Effector memory CD8-positive, alpha-beta T cell (primary cell): ENCODE measurements at regions not wholly inside any gene's neighbourhood (a gene's known extent, or its start where the extent isn't known, plus 50 kb on each side); places are given as distances from the start of the nearest gene placed in this dataset.

Source experiments
- ATAC-seq: fragments of 150-1000 bp; cut with Tn5 transposase; replicated peaks from 2 replicates; pipeline ENCODE4 v1.10.0; 2021; ENCODE audit warnings: mild to moderate bottlenecking, moderate library complexity
- DNase-seq, 3 experiments: peaks; one replicate each; pipeline ENCODE4 v3.0.0; 2021
- H3K27ac Mint-ChIP-seq, 2 donors: one replicate each; pipeline ENCODE4 v1.8.0; 2022; ENCODE audit warnings: mild to moderate bottlenecking in 2 of 2, mixed read lengths in 2 of 2, moderate library complexity in 2 of 2
- H3K27me3 Mint-ChIP-seq, 2 donors: one replicate each; pipeline ENCODE4 v1.8.0; 2022; ENCODE audit warnings: mixed read lengths in 2 of 2
- H3K36me3 Mint-ChIP-seq: one replicate; pipeline ENCODE4 v1.8.0; 2022; ENCODE audit warnings: mild to moderate bottlenecking, moderate library complexity, mixed read lengths; ENCODE audit not compliant: insufficient read depth
- H3K4me1 Mint-ChIP-seq, 2 donors: one replicate each; pipeline ENCODE4 v1.8.0; 2022; ENCODE audit warnings: low read depth in 2 of 2, mixed read lengths in 2 of 2
- H3K4me3 Mint-ChIP-seq, 2 donors: one replicate each; pipeline ENCODE4 v1.8.0; 2022; ENCODE audit warnings: mild to moderate bottlenecking in 2 of 2, mixed read lengths in 2 of 2, moderate library complexity in 2 of 2
- H3K9me3 Mint-ChIP-seq, 2 donors: one replicate each; pipeline ENCODE4 v1.8.0; 2022; ENCODE audit warnings: mixed read lengths in 2 of 2

GRCh38 chr9:21570643-21571275 is 88.6 kb upstream of the IFNE start:
- H3K9me3 Mint-ChIP-seq: no peaks in the 10 kb centered on the region
- ATAC-seq (no peak), DNase-seq (no peak)
- no peak overlapping the region for H3K27ac Mint-ChIP-seq
- peaks cover 41 to 44% of the 10 kb centered on the region in 2 donors for H3K27me3 Mint-ChIP-seq
- H3K4me3 Mint-ChIP-seq: no peak overlapping the region
- no peaks in the 10 kb centered on the region for H3K36me3 Mint-ChIP-seq
- no peaks in the 10 kb centered on the region for H3K4me1 Mint-ChIP-seq

DNA sequence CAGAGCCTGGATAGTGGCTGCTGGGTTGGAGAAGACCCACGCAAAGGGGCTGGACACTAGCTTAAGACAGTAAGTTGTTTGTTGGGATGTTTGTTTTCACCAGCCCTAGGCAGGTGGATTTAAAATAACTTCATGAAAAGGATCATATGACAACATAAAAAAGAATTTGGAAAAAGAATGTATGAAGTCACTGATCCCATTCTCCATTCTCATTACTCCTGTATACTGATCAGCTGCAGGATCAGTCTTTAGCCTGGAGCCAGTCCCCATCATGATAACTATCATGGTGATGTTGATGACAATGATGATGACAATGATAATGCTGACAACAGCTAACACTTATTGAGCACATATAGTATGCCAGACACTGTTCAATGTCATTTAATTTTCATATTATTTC is 92.1 kb upstream of the IFNE start:
- peaks cover 12 to 29% of the 10 kb centered on the region in 2 donors for H3K27me3 Mint-ChIP-seq
- no peak overlapping the region for H3K27ac Mint-ChIP-seq
- ATAC-seq (no peak), DNase-seq (no peak)
- H3K9me3 Mint-ChIP-seq: no peaks in the 10 kb centered on the region
- H3K4me3 Mint-ChIP-seq: no peak overlapping the region
- H3K4me1 Mint-ChIP-seq: peaks cover 12 to 20% of the 10 kb centered on the region in 2 donors
- H3K36me3 Mint-ChIP-seq: no peaks in the 10 kb centered on the region

DNA sequence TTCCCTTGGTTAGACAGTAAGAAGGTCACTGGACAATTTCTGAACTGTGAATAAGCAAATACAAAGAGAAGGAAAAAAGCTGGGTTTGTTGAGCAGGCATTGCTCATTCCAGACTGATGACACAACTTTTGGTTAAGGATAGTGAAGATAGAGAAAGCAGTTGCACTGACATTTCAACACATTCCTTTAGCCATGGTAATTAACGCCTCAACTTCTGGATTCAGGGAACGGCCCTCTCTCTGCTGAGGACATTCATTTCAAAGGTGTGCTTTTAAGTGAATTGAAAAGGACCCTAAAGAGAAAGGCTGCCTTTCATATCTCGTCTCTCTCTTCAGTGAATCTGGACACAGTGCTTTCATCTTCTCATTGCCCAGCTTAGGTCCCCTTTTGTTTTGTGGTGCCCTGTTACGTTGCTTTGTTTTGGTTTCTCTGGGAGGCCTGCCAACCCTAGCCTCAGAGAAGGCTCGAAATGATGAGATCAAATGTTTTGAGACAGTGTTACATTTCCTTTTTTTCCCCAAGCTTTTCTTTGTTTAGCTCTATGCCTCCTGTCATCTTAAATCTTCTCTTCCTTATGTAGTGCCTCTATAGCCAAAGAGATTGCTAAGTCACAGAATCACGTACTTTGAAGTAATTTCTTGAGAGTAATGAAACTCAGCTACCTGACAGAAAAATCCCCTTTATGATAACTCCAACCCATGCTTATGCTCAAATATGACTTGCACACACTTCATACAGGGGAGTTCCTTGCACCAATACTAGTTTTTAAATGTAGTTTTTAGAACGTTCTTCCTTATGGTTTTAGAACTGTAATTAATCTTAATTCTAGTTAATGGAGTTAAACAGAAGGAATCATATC is 94.4 kb upstream of the IFNE start:
- peaks cover 12 to 22% of the 10 kb centered on the region in 2 donors for H3K27me3 Mint-ChIP-seq
- no peaks in the 10 kb centered on the region for H3K36me3 Mint-ChIP-seq
- peak; percentile 8 for ATAC-seq
- H3K4me3 Mint-ChIP-seq: peak overlapping the region in 1 of 2 donors; percentile 4
- peaks cover 17 to 25% of the 10 kb centered on the region in 2 donors for H3K4me1 Mint-ChIP-seq
- DNase-seq: no peak
- peak overlapping the region; percentile 21 to 62 for H3K27ac Mint-ChIP-seq
- no peaks in the 10 kb centered on the region for H3K9me3 Mint-ChIP-seq

DNA sequence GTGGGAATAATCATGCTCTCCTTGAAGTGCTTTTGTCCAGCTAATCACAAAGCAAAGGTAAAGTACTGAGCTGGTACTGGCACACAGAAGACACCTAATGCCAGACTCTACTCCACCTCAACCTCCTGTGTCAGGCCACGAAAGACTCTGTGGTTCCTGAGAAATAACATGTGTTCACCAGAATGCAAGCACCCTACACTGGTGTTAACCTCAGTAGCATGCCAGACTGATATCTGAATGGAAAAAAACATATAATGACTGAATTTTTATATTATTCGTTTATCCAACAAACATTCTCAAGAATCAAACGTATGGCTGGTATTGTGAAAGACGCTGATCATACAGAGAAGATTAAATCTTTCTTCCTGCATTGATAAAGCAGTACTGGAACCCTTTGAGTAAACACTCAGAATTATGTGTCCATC is 97.1 kb upstream of the IFNE start:
- Mint-ChIP-seq H3K27me3 (peaks cover under 1 to 7% of the 10 kb centered on the region in 2 donors), H3K36me3 (peaks cover 3% of the 10 kb centered on the region), H3K4me3 (peak overlapping the region; percentile 81 to 90), H3K4me1 (peaks cover 24 to 30% of the 10 kb centered on the region in 2 donors), H3K9me3 (no peaks in the 10 kb centered on the region), H3K27ac (peak overlapping the region; percentile 80 to 89)
- peak; percentile 99 for ATAC-seq
- peak; percentile 46 to 52 (median 49) for DNase-seq

GRCh38 chr9:21579743-21580142 is 97.6 kb upstream of the IFNE start:
- Mint-ChIP-seq H3K4me1 (peaks cover 24 to 30% of the 10 kb centered on the region in 2 donors), H3K4me3 (peak overlapping the region; percentile 81 to 90), H3K9me3 (no peaks in the 10 kb centered on the region), H3K27ac (no peak overlapping the region), H3K27me3 (peaks cover 4 to 9% of the 10 kb centered on the region in 2 donors), H3K36me3 (peaks cover 3% of the 10 kb centered on the region)
- ATAC-seq (no peak), DNase-seq (no peak)

GRCh38 chr9:21580636-21581378 is 98.7 kb upstream of the IFNE start:
- Mint-ChIP-seq H3K27ac (no peak overlapping the region), H3K4me3 (no peak overlapping the region), H3K27me3 (peaks cover 13 to 14% of the 10 kb centered on the region in 2 donors), H3K36me3 (peaks cover 3% of the 10 kb centered on the region), H3K4me1 (peaks cover 24 to 30% of the 10 kb centered on the region in 2 donors), H3K9me3 (no peaks in the 10 kb centered on the region)
- no peak for ATAC-seq
- DNase-seq: no peak

- DNase-seq (no peak), ATAC-seq (no peak)
- no peaks in the 10 kb centered on the region for H3K9me3 Mint-ChIP-seq
- no peak overlapping the region for H3K27ac Mint-ChIP-seq
- H3K4me3 Mint-ChIP-seq: no peak overlapping the region
- peaks cover 17 to 23% of the 10 kb centered on the region in 2 donors for H3K27me3 Mint-ChIP-seq
- H3K4me1 Mint-ChIP-seq: peaks cover 15 to 17% of the 10 kb centered on the region in 2 donors
- H3K36me3 Mint-ChIP-seq: peaks cover 3% of the 10 kb centered on the region
These were observed 101.7 kb upstream of the IFNE start for GRCh38 chr9:21583628-21584377.

DNA sequence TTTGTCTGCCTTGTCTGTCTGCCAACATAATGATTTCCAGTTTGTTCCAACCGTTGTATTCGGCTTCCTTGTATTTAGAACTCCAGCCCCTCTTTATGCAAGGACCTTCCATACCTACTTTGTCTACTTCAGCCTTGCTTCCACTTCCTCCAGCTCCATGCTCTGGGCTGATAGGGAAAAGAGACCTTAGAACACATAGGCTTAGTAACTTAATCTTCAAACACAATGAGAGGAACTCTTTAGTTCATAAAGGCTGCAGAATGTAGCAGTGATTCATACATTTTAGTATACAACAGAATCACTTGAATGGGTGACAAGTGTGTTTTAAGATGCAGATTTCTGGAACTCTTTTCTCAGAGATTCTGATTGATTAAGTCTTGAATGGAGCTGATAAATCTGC is 102.8 kb upstream of the IFNE start:
- DNase-seq (no peak), ATAC-seq (no peak)
- no peaks in the 10 kb centered on the region for H3K9me3 Mint-ChIP-seq
- peaks cover 17 to 23% of the 10 kb centered on the region in 2 donors for H3K27me3 Mint-ChIP-seq
- no peak overlapping the region for H3K4me3 Mint-ChIP-seq
- no peak overlapping the region for H3K27ac Mint-ChIP-seq
- H3K4me1 Mint-ChIP-seq: peaks cover 5 to 9% of the 10 kb centered on the region in 2 donors
- H3K36me3 Mint-ChIP-seq: peaks cover 3% of the 10 kb centered on the region

- H3K4me1 Mint-ChIP-seq: peaks cover 5 to 7% of the 10 kb centered on the region in 2 donors
- ATAC-seq: no peak
- peaks cover 17 to 23% of the 10 kb centered on the region in 2 donors for H3K27me3 Mint-ChIP-seq
- no peaks in the 10 kb centered on the region for H3K9me3 Mint-ChIP-seq
- DNase-seq: no peak
- no peak overlapping the region for H3K27ac Mint-ChIP-seq
- peaks cover 3% of the 10 kb centered on the region for H3K36me3 Mint-ChIP-seq
- no peak overlapping the region for H3K4me3 Mint-ChIP-seq
These were observed 103.9 kb upstream of the IFNE start for GRCh38 chr9:21585756-21586752.

DNA sequence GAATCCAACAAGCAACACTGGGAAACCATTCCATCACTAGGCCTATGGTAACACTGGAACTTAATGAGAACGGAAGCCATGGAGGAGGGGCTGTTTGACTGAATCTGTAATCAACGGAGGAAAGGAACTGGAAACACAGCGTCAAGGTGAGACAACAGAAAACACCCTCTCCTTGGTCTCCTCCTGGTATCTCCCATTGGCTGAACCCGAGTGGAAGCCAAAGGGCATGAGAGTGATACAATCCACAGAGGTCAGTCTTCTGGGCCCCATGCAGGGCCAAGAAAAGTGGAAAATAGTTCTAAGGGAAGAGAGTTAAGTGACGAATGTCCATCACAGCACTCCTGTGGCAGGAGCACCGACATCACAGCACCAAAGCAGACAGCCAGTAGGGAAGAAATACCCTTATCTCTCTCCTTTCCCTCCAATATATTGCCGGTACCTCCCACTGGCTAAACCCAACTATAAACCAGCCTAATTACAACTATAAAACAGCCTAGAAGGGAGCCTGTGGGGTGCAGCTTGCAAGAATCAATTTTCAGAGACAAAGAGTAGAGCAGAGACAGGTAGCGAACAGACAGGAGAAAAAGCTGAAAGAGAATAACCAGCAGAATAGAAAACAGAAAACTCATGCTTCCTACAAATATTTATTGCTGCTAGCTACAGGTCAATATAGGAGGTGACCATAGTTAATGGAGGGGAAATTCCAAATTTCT is 107.4 kb upstream of the IFNE start:
- Mint-ChIP-seq H3K4me3 (no peak overlapping the region), H3K4me1 (peaks cover 5 to 11% of the 10 kb centered on the region in 2 donors), H3K27me3 (peaks cover 22 to 28% of the 10 kb centered on the region in 2 donors), H3K27ac (no peak overlapping the region), H3K9me3 (no peaks in the 10 kb centered on the region), H3K36me3 (no peaks in the 10 kb centered on the region)
- ATAC-seq (no peak), DNase-seq (no peak)

- H3K4me1 Mint-ChIP-seq: peaks cover 5 to 11% of the 10 kb centered on the region in 2 donors
- H3K9me3 Mint-ChIP-seq: no peaks in the 10 kb centered on the region
- ATAC-seq: no peak
- no peak for DNase-seq
- peaks cover 19 to 29% of the 10 kb centered on the region in 2 donors for H3K27me3 Mint-ChIP-seq
- no peaks in the 10 kb centered on the region for H3K36me3 Mint-ChIP-seq
- H3K4me3 Mint-ChIP-seq: no peak overlapping the region
- H3K27ac Mint-ChIP-seq: no peak overlapping the region
These were observed 108.2 kb upstream of the IFNE start for GRCh38 chr9:21590058-21590996.
